IMR-90 (cell line): ENCODE measurements at regions not wholly inside any gene's neighbourhood (a gene's known extent, or its start where the extent isn't known, plus 50 kb on each side); places are given as distances from the start of the nearest gene placed in this dataset.

Experiments used
- ATAC-seq: fragments of 200-7000 bp; cut with Tn5 transposase; 2 replicates; pipeline ENCODE4 v1.9.1; 2020; ENCODE audit warnings: low read depth, mild to moderate bottlenecking, moderate library complexity
- BruUV-seq: library from RNA; stranded (reverse); fragments of 400-500 nt; replicated peaks from 2 replicates; lab custom pipeline; 2021; lab: Mats Ljungman, UMichigan
- CTCF ChIA-PET: fragments of 300-600 bp; formaldehyde crosslinking; extraction: SDS; loops from one replicate; lab custom pipeline; 2021; ENCODE audit warnings: antibody characterized with exemption; lab: Yijun Ruan, JAX
- POLR2A ChIA-PET: fragments of 300-600 bp; sonication (Branson Sonifier 250); formaldehyde crosslinking; loops from one replicate; lab custom pipeline; 2022; ENCODE audit warnings: antibody characterized with exemption; ENCODE audit not compliant: unreplicated experiment; lab: Charles Lee
- DNase-seq: peaks from one replicate; pipeline ENCODE4 v3.0.0; 2013
- H2AFZ ChIP-seq: replicated peaks from 2 replicates; pipeline ENCODE3; 2013; ENCODE audit warnings: low read length, mild to moderate bottlenecking; ENCODE audit not compliant: poor library complexity
- H2AK5ac ChIP-seq: 2 replicates; pipeline ENCODE4 v1.6.1; 2013; ENCODE audit warnings: low read depth, low read length, inconsistent platforms
- H2AK9ac ChIP-seq: replicated peaks from 2 replicates; pipeline ENCODE3; 2013; ENCODE audit warnings: mild to moderate bottlenecking, low read depth, low read length, moderate library complexity; ENCODE audit not compliant: poor library complexity
- H2BK120ac ChIP-seq: 2 replicates; pipeline ENCODE4 v1.6.1; 2013; ENCODE audit warnings: low read depth, low read length, inconsistent platforms
- H2BK15ac ChIP-seq: 3 replicates; pipeline ENCODE4 v1.6.1; 2013; ENCODE audit warnings: low read depth, low read length, inconsistent platforms
- H2BK20ac ChIP-seq: 2 replicates; pipeline ENCODE4 v1.6.1; 2013; ENCODE audit warnings: low read depth, mild to moderate bottlenecking, inconsistent platforms, low read length, moderate library complexity
- H2BK5ac ChIP-seq: 2 replicates; pipeline ENCODE4 v1.6.1; 2013; ENCODE audit warnings: mild to moderate bottlenecking, low read depth, low read length, inconsistent platforms; ENCODE audit not compliant: poor library complexity, severe bottlenecking
- H3K14ac ChIP-seq: replicated peaks from 2 replicates; pipeline ENCODE4 v1.6.1; 2013; ENCODE audit warnings: low read depth, low read length, inconsistent platforms
- H3K18ac ChIP-seq: 2 replicates; pipeline ENCODE4 v1.6.1; 2013; ENCODE audit warnings: low read depth, low read length, control low read depth
- H3K23ac ChIP-seq: 2 replicates; pipeline ENCODE4 v1.6.1; 2013; ENCODE audit warnings: low read depth, low read length, inconsistent platforms
- H3K27ac ChIP-seq: 2 replicates; pipeline ENCODE4 v1.5.1; 2013; ENCODE audit warnings: mild to moderate bottlenecking, control low read depth, low read length; ENCODE audit not compliant: insufficient read depth
- H3K27me3 ChIP-seq: 2 replicates; pipeline ENCODE4 v1.6.1; 2013; ENCODE audit warnings: low read length; ENCODE audit not compliant: control insufficient read depth, insufficient read depth
- H3K36me3 ChIP-seq: 2 replicates; pipeline ENCODE4 v1.6.1; 2013; ENCODE audit warnings: low read length, mixed read lengths; ENCODE audit not compliant: control insufficient read depth, insufficient read depth
- H3K4ac ChIP-seq: 2 replicates; pipeline ENCODE4 v1.6.1; 2013; ENCODE audit warnings: low read depth, low read length, inconsistent platforms
- H3K4me1 ChIP-seq: 2 replicates; pipeline ENCODE4 v1.6.1; 2013; ENCODE audit warnings: low read length, mixed read lengths; ENCODE audit not compliant: control insufficient read depth, insufficient read depth
- H3K4me2 ChIP-seq: 2 replicates; pipeline ENCODE4 v1.6.1; 2013; ENCODE audit warnings: low read depth, mild to moderate bottlenecking, control low read depth, low read length, moderate library complexity
- H3K4me3 ChIP-seq: 2 replicates; pipeline ENCODE4 v1.5.1; 2013; ENCODE audit warnings: low read depth, mild to moderate bottlenecking, control low read depth, low read length, moderate library complexity; ENCODE audit not compliant: insufficient read depth
- H3K56ac ChIP-seq: 2 replicates; pipeline ENCODE4 v1.6.1; 2013; ENCODE audit warnings: low read length, inconsistent platforms; ENCODE audit not compliant: insufficient read depth; ENCODE audit errors: extremely low read depth
- H3K79me1 ChIP-seq, 2 experiments: 2 replicates each; pipeline ENCODE4 v1.6.1; 2013; ENCODE audit warnings: low read length in 2 of 2, inconsistent platforms in 1 of 2, low read depth in 1 of 2
- H3K9ac ChIP-seq: 2 replicates; pipeline ENCODE4 v1.6.1; 2013; ENCODE audit warnings: low read depth, low read length, control low read depth
- H3K9me1 ChIP-seq: 2 replicates; pipeline ENCODE4 v1.6.1; 2013; ENCODE audit warnings: low read length, inconsistent platforms; ENCODE audit not compliant: insufficient read depth
- H3K9me3 ChIP-seq: 2 replicates; pipeline ENCODE4 v1.6.1; 2013; ENCODE audit warnings: low read length; ENCODE audit not compliant: control insufficient read depth, insufficient read depth
- H4K20me1 ChIP-seq: 2 replicates; pipeline ENCODE4 v1.6.1; 2013; ENCODE audit warnings: low read length, inconsistent platforms; ENCODE audit not compliant: insufficient read depth
- H4K5ac ChIP-seq: 2 replicates; pipeline ENCODE4 v1.6.1; 2013; ENCODE audit warnings: mild to moderate bottlenecking, low read depth, low read length, control low read depth
- H4K8ac ChIP-seq, 2 experiments: 2 replicates each; pipeline ENCODE4 v1.6.1; 2013; ENCODE audit warnings: low read depth in 2 of 2, low read length in 2 of 2, control low read depth in 1 of 2, inconsistent platforms in 1 of 2
- H4K91ac ChIP-seq: 2 replicates; pipeline ENCODE4 v1.6.1; 2013; ENCODE audit warnings: low read depth, low read length, inconsistent platforms; ENCODE audit not compliant: insufficient read depth
- BHLHE40 ChIP-seq: fragments of 150-350 bp; IDR thresholded peaks from 2 replicates; pipeline ENCODE4 v1.6.1; 2016; ENCODE audit warnings: mild to moderate bottlenecking, low read depth, low read length
- CEBPB ChIP-seq: IDR thresholded peaks from 2 replicates; pipeline ENCODE4 v1.6.1; 2012; ENCODE audit warnings: low read depth, low read length, improper control_type of control experiment
- ELK1 ChIP-seq: fragments of 150-350 bp; IDR thresholded peaks from 2 replicates; pipeline ENCODE4 v1.6.1; 2016; ENCODE audit warnings: low read depth, mild to moderate bottlenecking, low read length, moderate library complexity, borderline replicate concordance
- MAFK ChIP-seq: IDR thresholded peaks from 2 replicates; pipeline ENCODE4 v1.6.1; 2012; ENCODE audit warnings: low read depth, low read length, improper control_type of control experiment
- MAZ ChIP-seq: IDR thresholded peaks from 2 replicates; pipeline ENCODE4 v1.6.1; 2012; ENCODE audit warnings: low read depth, mild to moderate bottlenecking, low read length, improper control_type of control experiment, moderate library complexity, borderline replicate concordance
- MXI1 ChIP-seq: IDR thresholded peaks from 2 replicates; pipeline ENCODE4 v1.6.1; 2012; ENCODE audit warnings: low read depth, mild to moderate bottlenecking, low read length, moderate library complexity, borderline replicate concordance
- NFE2L2 ChIP-seq: fragments of 150-350 bp; IDR thresholded peaks from 2 replicates; pipeline ENCODE4 v1.6.1; 2016; ENCODE audit warnings: low read depth, mild to moderate bottlenecking, low read length
- POLR2A ChIP-seq: IDR thresholded peaks from 2 replicates; pipeline ENCODE4 v1.6.1; 2012; ENCODE audit warnings: mild to moderate bottlenecking, low read depth, low read length
- RCOR1 ChIP-seq: IDR thresholded peaks from 2 replicates; pipeline ENCODE4 v1.6.1; 2012; ENCODE audit warnings: mild to moderate bottlenecking, low read length, improper control_type of control experiment; ENCODE audit not compliant: insufficient replicate concordance
- RFX5 ChIP-seq: IDR thresholded peaks from 2 replicates; pipeline ENCODE4 v1.8.0; 2012; ENCODE audit warnings: low read depth, mild to moderate bottlenecking, low read length, moderate library complexity
- SMC3 ChIP-seq: fragments of 150-350 bp; IDR thresholded peaks from 2 replicates; pipeline ENCODE4 v1.6.1; 2016; ENCODE audit warnings: low read depth, mild to moderate bottlenecking, antibody characterized with exemption, low read length, moderate library complexity
- WGBS, 2 experiments: methylation state at CpG; one replicate each; pipeline versions ENCODE4 v1.1.5 to v1.1.7; 2013; ENCODE audit warnings: missing lambda C conversion rate in 2 of 2; ENCODE audit not compliant: insufficient read length in 1 of 2; ENCODE audit errors: extremely low coverage in 2 of 2; 5-methylcytosine and 5-hydroxymethylcytosine counted together
- dilution Hi-C: fragments of 300-500 bp; cut with HindIII; formaldehyde crosslinking; loops from one replicate; pipeline ENCODE4 v1.14.3; 2018; ENCODE audit warnings: low sequenced_read_pairs; ENCODE audit not compliant: unreplicated experiment
- in situ Hi-C: fragments of 300-500 bp; cut with MboI; formaldehyde crosslinking; loops from 3 replicates; pipeline ENCODE4 v1.14.3; 2019; ENCODE audit warnings: low sequenced_read_pairs, inconsistent platforms, mixed read lengths
- intact Hi-C: fragments of 100-400 bp; cut with micrococcal nuclease; formaldehyde crosslinking; loops from 2 replicates; pipeline ENCODE4 v1.10.0; 2022
- TF ChIP-seq, protein P1 (sequence below): fragments of 150-350 bp; IDR thresholded peaks from 2 replicates; pipeline ENCODE4 v1.6.1; 2017; ENCODE audit warnings: mild to moderate bottlenecking, antibody characterized with exemption, low read length, low read depth

DNA sequence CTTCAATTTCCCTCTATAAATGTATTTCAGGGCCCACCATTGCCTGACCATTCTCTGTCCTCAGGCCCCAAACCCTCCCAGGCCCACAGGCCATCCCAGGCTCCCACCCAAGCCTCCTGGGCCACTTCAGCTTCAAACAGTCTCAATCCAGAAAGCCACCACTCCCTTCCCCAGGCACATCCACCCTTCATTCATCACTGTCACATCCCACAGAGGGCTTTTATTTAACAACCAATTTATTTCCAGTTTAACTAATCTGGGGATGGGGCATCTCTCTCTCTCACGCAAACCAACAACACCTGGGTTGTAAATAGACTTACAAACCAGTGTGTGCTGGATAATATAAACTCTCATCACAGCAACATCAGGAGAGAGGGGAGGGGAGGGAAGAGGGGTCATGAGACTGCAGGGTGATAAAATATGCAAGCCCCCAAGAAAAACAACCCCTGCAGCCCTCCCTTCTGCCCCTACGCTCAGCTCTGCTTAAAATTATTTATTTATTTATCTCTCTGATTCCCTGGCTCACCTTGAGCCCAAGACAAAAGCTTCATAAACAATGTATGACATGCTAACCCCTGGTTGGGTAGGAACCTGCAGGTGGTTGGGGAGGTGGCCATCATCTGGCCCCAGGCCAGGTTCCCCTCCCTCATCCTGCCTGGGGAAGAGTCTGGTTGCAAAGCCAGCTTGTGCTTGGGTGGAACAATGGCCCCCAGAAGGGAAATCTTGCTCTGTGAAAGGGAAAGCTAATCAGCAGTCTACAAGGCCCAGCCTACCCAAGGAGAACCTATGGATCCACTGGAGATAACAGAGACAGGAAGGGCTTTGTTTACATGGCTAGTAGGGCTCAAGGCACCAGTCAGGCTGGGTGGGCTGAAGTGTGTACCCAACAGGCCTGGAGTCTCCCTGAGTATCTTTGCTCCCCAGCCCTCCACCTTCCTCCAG, 359.2 kb downstream of the BUD13 start:
- H3K4me3 ChIP-seq = no peak overlapping the region
- H3K9me1 ChIP-seq = no peaks in the 10 kb centered on the region
- no peak overlapping the region for H3K56ac ChIP-seq
- no peak overlapping the region for H2BK15ac ChIP-seq
- TF ChIP-seq MXI1 (no peak), RCOR1 (no peak), CEBPB (no peak), POLR2A (no peak), RFX5 (no peak), MAZ (no peak), SMC3 (no peak), ELK1 (no peak), BHLHE40 (no peak), MAFK (no peak), NFE2L2 (no peak)
- TF ChIP-seq, protein P1, sequence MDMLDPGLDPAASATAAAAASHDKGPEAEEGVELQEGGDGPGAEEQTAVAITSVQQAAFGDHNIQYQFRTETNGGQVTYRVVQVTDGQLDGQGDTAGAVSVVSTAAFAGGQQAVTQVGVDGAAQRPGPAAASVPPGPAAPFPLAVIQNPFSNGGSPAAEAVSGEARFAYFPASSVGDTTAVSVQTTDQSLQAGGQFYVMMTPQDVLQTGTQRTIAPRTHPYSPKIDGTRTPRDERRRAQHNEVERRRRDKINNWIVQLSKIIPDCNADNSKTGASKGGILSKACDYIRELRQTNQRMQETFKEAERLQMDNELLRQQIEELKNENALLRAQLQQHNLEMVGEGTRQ = no peak
- no peak overlapping the region for H3K27ac ChIP-seq
- WGBS, 2 experiments = no CpG with 5 or more reads among the region's 2 CpGs
- H4K91ac ChIP-seq = no peak overlapping the region
- H4K5ac ChIP-seq = no peak overlapping the region
- H3K9me3 ChIP-seq = no peaks in the 10 kb centered on the region
- in situ Hi-C loops = no loop called here
- intact Hi-C loops = no loop called here
- no peak overlapping the region for H2BK20ac ChIP-seq
- H3K79me1 ChIP-seq = no peaks in the 10 kb centered on the region
- no peak overlapping the region for H3K18ac ChIP-seq
- no TSS peak for BruUV-seq
- dilution Hi-C loops = no loop called here
- H2BK120ac ChIP-seq = no peak overlapping the region
- H4K20me1 ChIP-seq = no peaks in the 10 kb centered on the region
- H3K4me2 ChIP-seq = no peak overlapping the region
- no peaks in the 10 kb centered on the region for H3K36me3 ChIP-seq
- no peak overlapping the region for H4K8ac ChIP-seq
- CTCF ChIA-PET = no interaction called here
- no peak for DNase-seq
- H3K23ac ChIP-seq = no peak overlapping the region
- H3K4ac ChIP-seq = no peak overlapping the region
- H3K9ac ChIP-seq = no peak overlapping the region
- H2BK5ac ChIP-seq = no peak overlapping the region
- no peak overlapping the region for H2AFZ ChIP-seq
- H3K27me3 ChIP-seq = no peaks in the 10 kb centered on the region
- POLR2A ChIA-PET = no interaction called here
- no peaks in the 10 kb centered on the region for H3K4me1 ChIP-seq
- H2AK5ac ChIP-seq = no peak overlapping the region
- H2AK9ac ChIP-seq = no peak overlapping the region
- no peak overlapping the region for H3K14ac ChIP-seq
- ATAC-seq = no peak
